ENCODE measurements at regions not wholly inside any gene's neighbourhood (a gene's known extent, or its start where the extent isn't known, plus 50 kb on each side); places are given as distances from the start of the nearest gene placed in this dataset.

DNA sequence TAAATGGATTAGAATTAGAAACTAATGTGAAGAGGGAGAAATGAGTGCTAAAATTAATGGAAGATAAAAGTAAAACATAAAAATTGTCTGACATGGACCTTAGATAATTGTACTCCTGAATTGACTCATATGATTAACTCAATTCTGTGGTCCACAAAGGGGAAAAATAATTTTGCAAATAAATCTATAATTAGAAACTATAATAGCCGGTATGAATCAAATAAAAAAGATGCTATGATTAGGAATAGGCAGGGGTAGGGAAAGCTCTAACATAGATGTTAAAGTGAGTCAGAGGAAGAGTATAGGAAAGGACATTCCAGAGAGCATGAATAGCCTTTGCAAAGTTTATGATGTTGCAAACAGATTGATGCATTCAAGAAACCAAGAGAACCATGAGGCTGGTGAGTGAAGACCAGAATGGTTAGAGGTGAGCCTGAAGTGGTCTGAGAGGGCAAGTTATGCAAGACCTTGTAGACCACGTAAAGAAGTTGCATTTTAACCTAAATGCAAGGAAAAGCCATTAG is 262.1 kb upstream of the CA10 start:
- BruUV-seq (replicated peaks), result no TSS peak
- POLR2A ChIA-PET, result no interaction called here

More for the DNA sequence above, 262.1 kb upstream of the CA10 start:
- Histone ChIP-seq H3K27ac (ENCODE audit: low read depth, low read length) (no peak overlapping the region), H3K4me3 (replicated peaks in 1 of 2; ENCODE audit: low read depth in 1 of 2, low read length in 2 of 2) (no peak overlapping the region), H3K9me3 (ENCODE audit: control insufficient read depth in 1 of 2, insufficient read depth in 1 of 2, low read depth in 1 of 2, low read length in 2 of 2) (peaks cover 32 to 38% of the 10 kb centered on the region in 2 experiments; a peak in 3 of 4 replicates), H4K20me1 (ENCODE audit: insufficient read depth) (no peaks in the 10 kb centered on the region), H2AFZ (ENCODE audit: low read depth, low read length, poor library complexity, severe bottlenecking) (no peak overlapping the region), H3K79me2 (ENCODE audit: insufficient read depth, low read length) (no peaks in the 10 kb centered on the region), H3K27me3 (ENCODE audit: insufficient read depth, low read length) (no peaks in the 10 kb centered on the region), H3K36me3 (ENCODE audit: control insufficient read depth in 1 of 2, insufficient read depth in 2 of 2, low read length in 2 of 2) (no peaks in the 10 kb centered on the region), H3K9me2 (ENCODE audit: insufficient read depth) (no peaks in the 10 kb centered on the region), H3K4me1 (ENCODE audit: control insufficient read depth in 1 of 2, insufficient read depth in 2 of 2, low read length in 2 of 2) (no peaks in the 10 kb centered on the region), H3K4me2 (ENCODE audit: low read length) (no peak overlapping the region), H3K9ac (ENCODE audit: low read length) (no peak overlapping the region)
- ChIA-PET CTCF (no interaction called here), RAD21 (ENCODE audit: low non-redundant PET in 1 of 2, low total read pairs in 2 of 2, uncharacterized antibody in 2 of 2, unreplicated experiment in 2 of 2) (no interaction called here)
- intact Hi-C loops (cut with micrococcal nuclease), result no loop called here
- DNase-seq (ENCODE audit: low read depth, low spot score) (no peak), ATAC-seq (no peak)
- TF ChIP-seq RAD21 (IDR thresholded peaks at IDR 0.05; ENCODE audit: low read depth), result no peak
- TF ChIP-seq ATF3 (IDR thresholded peaks at IDR 0.05), result no peak
- TF ChIP-seq POLR2A (IDR thresholded peaks at IDR 0.05; ENCODE audit: borderline replicate concordance, extremely low read depth, insufficient read depth, insufficient read length), result no peak
- TF ChIP-seq CEBPB (IDR thresholded peaks at IDR 0.05; ENCODE audit: low read depth), result no peak
- no peak for TF ChIP-seq YY1 (IDR thresholded peaks at IDR 0.05; ENCODE audit: extremely low read depth, insufficient replicate concordance, low read depth, low read length)
- no peak for TF ChIP-seq ZNF274 (IDR thresholded peaks at IDR 0.05; ENCODE audit: low read depth, low read length)
- no peak for TF ChIP-seq CTCF (IDR thresholded peaks at IDR 0.05 in 2 of 3, conservative IDR thresholded peaks at IDR 0.05 in 1 of 3; ENCODE audit: borderline replicate concordance in 1 of 3, insufficient read depth in 1 of 3, low read depth in 2 of 3, low read length in 2 of 3)
- TF ChIP-seq ZFX (IDR thresholded peaks at IDR 0.05), result no peak
- no peak for TF ChIP-seq TCF7L2 (IDR thresholded peaks at IDR 0.05; ENCODE audit: borderline replicate concordance, extremely low read depth, insufficient read depth, insufficient read length)
- no peak for TF ChIP-seq POLR2AphosphoS5 (IDR thresholded peaks at IDR 0.05; ENCODE audit: low read depth, low read length)
- TF ChIP-seq SP1 (IDR thresholded peaks at IDR 0.05; ENCODE audit: low read depth), result no peak
- TF ChIP-seq SIN3A (IDR thresholded peaks at IDR 0.05; ENCODE audit: low read depth), result no peak
- no peak for TF ChIP-seq REST (IDR thresholded peaks at IDR 0.05; ENCODE audit: low read depth)
- no peak for TF ChIP-seq EZH2 (IDR thresholded peaks at IDR 0.05)
- no peak for TF ChIP-seq JUND (IDR thresholded peaks at IDR 0.05)
- TF ChIP-seq FOSL1 (IDR thresholded peaks at IDR 0.05; ENCODE audit: low read depth), result no peak
- no peak for TF ChIP-seq MAX (IDR thresholded peaks at IDR 0.05)
- TF ChIP-seq CBX3 (IDR thresholded peaks at IDR 0.05; ENCODE audit: low read depth), result no peak
- no peak for TF ChIP-seq SRF (IDR thresholded peaks at IDR 0.05; ENCODE audit: low read depth)

Measured in HCT116 (cell line).